OCI-LY1 (cell line): ENCODE measurements at regions not wholly inside any gene's neighbourhood (a gene's known extent, or its start where the extent isn't known, plus 50 kb on each side); places are given as distances from the start of the nearest gene placed in this dataset.

Experiments
- H2AFZ ChIP-seq: fragments of 200-600 bp; sonication (generic), shearing (Covaris generic); 2 replicates; pipeline ENCODE4 v1.6.0; 2014; ENCODE audit warnings: antibody characterized with exemption, mild to moderate bottlenecking, low read length
- H3F3A ChIP-seq: fragments of 200-600 bp; sonication (generic), shearing (Covaris generic); 2 replicates; pipeline ENCODE4 v1.6.0; 2014; ENCODE audit warnings: mild to moderate bottlenecking, antibody characterized with exemption, low read length, moderate library complexity; ENCODE audit not compliant: insufficient read depth
- H3K27ac ChIP-seq: fragments of 200-600 bp; sonication (generic); 2 replicates; pipeline ENCODE4 v1.5.1; 2014; ENCODE audit warnings: low read length, mixed run types, mild to moderate bottlenecking, low read depth; ENCODE audit not compliant: poor library complexity, severe bottlenecking
- H3K27me3 ChIP-seq: fragments of 200-600 bp; sonication (generic); 2 replicates; pipeline ENCODE4 v1.6.0; 2014; ENCODE audit warnings: antibody characterized with exemption, mild to moderate bottlenecking, low read length, moderate library complexity; ENCODE audit not compliant: insufficient read depth
- H3K36me3 ChIP-seq: fragments of 200-600 bp; sonication (generic); 2 replicates; pipeline ENCODE4 v1.6.1; 2014; ENCODE audit warnings: mild to moderate bottlenecking, antibody characterized with exemption, low read length, moderate library complexity, mixed read lengths; ENCODE audit not compliant: insufficient read depth
- H3K4me1 ChIP-seq: fragments of 200-600 bp; sonication (generic); 2 replicates; pipeline ENCODE4 v1.5.1; 2014; ENCODE audit warnings: mild to moderate bottlenecking, low read length, moderate library complexity; ENCODE audit not compliant: insufficient read depth, severe bottlenecking
- H3K4me2 ChIP-seq: fragments of 200-600 bp; sonication (generic), shearing (Covaris generic); 2 replicates; pipeline ENCODE4 v1.6.1; 2014; ENCODE audit warnings: low read length
- H3K4me3 ChIP-seq: fragments of 200-600 bp; sonication (generic); 2 replicates; pipeline ENCODE4 v1.5.1; 2014; ENCODE audit warnings: low read length, low read depth, mild to moderate bottlenecking, mixed read lengths; ENCODE audit not compliant: poor library complexity, severe bottlenecking
- H3K79me2 ChIP-seq: fragments of 200-600 bp; shearing (Covaris generic); 2 replicates; pipeline ENCODE4 v1.6.1; 2016; ENCODE audit warnings: mixed run types, low read length, mixed read lengths; ENCODE audit not compliant: insufficient read depth
- H3K9ac ChIP-seq: fragments of 200-600 bp; sonication (generic), shearing (Covaris generic); 2 replicates; pipeline ENCODE4 v1.6.1; 2014; ENCODE audit warnings: mild to moderate bottlenecking, low read length, mixed read lengths
- H3K9me2 ChIP-seq: fragments of 200-600 bp; sonication (generic), shearing (Covaris generic); 2 replicates; pipeline ENCODE4 v1.6.1; 2014; ENCODE audit warnings: low read depth, mild to moderate bottlenecking, low read length, mixed read lengths
- H3K9me3 ChIP-seq: fragments of 200-600 bp; shearing (Covaris generic); 2 replicates; pipeline ENCODE4 v1.6.1; 2014; ENCODE audit warnings: low read length, mixed read lengths
- H4K20me1 ChIP-seq: fragments of 200-600 bp; sonication (generic), shearing (Covaris generic); 2 replicates; pipeline ENCODE4 v1.6.0; 2016; ENCODE audit warnings: mild to moderate bottlenecking, low read length; ENCODE audit not compliant: insufficient read depth
- EZH2 ChIP-seq: fragments of 200-600 bp; sonication (generic), shearing (Covaris generic); IDR thresholded peaks from 2 replicates; pipeline ENCODE4 v1.8.0; 2017; ENCODE audit warnings: borderline replicate concordance, mixed run types, mild to moderate bottlenecking, antibody characterized with exemption, low read length, moderate library complexity, mixed read lengths
- TF ChIP-seq, protein P1 (sequence below): fragments of 200-600 bp; sonication (generic), shearing (Covaris generic); IDR thresholded peaks from 2 replicates; pipeline ENCODE4 v1.5.1; 2017; ENCODE audit warnings: mild to moderate bottlenecking, antibody characterized with exemption, low read length, moderate library complexity, mixed read lengths

DNA sequence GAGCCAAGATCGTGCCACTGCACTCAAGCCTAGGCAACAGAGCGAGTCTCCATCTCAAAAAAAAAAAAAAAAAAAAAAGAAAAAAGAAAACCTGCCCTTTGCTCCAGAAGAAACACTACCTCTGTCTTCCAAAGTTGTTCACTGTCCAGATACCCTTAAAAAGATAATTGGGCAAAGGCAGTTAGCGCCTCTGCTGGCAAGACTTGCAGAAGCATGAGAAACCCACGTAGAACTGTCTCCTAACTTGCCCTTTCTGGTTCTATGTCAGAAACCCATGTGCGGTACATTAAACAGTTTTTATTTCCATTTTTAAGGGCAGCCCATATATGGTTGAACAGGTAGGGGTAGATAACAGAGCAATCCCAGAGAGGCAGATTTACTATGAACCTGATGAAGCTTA lies 1026.4 kb downstream of the ROBO2 start:
- H3K9ac ChIP-seq, result no peak overlapping the region
- no peaks in the 10 kb centered on the region for H3K79me2 ChIP-seq
- no peaks in the 10 kb centered on the region for H3K9me3 ChIP-seq
- no peaks in the 10 kb centered on the region for H3K36me3 ChIP-seq
- no peaks in the 10 kb centered on the region for H3F3A ChIP-seq
- no peaks in the 10 kb centered on the region for H3K9me2 ChIP-seq
- no peaks in the 10 kb centered on the region for H3K4me1 ChIP-seq
- TF ChIP-seq, protein P1, sequence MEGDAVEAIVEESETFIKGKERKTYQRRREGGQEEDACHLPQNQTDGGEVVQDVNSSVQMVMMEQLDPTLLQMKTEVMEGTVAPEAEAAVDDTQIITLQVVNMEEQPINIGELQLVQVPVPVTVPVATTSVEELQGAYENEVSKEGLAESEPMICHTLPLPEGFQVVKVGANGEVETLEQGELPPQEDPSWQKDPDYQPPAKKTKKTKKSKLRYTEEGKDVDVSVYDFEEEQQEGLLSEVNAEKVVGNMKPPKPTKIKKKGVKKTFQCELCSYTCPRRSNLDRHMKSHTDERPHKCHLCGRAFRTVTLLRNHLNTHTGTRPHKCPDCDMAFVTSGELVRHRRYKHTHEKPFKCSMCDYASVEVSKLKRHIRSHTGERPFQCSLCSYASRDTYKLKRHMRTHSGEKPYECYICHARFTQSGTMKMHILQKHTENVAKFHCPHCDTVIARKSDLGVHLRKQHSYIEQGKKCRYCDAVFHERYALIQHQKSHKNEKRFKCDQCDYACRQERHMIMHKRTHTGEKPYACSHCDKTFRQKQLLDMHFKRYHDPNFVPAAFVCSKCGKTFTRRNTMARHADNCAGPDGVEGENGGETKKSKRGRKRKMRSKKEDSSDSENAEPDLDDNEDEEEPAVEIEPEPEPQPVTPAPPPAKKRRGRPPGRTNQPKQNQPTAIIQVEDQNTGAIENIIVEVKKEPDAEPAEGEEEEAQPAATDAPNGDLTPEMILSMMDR, result peak; percentile 61
- no peak for TF ChIP-seq EZH2
- H4K20me1 ChIP-seq, result no peaks in the 10 kb centered on the region
- no peak overlapping the region for H3K4me3 ChIP-seq
- no peak overlapping the region for H2AFZ ChIP-seq
- H3K4me2 ChIP-seq, result no peak overlapping the region
- H3K27me3 ChIP-seq, result no peaks in the 10 kb centered on the region
- H3K27ac ChIP-seq, result no peak overlapping the region

GRCh38 chr3:78070188-78070587 lies 1030.3 kb downstream of the ROBO2 start:
- Histone ChIP-seq H3K27ac (no peak overlapping the region), H3K4me2 (no peak overlapping the region), H3K79me2 (no peaks in the 10 kb centered on the region), H3K27me3 (no peaks in the 10 kb centered on the region), H3F3A (no peaks in the 10 kb centered on the region), H4K20me1 (no peaks in the 10 kb centered on the region), H3K9me2 (no peaks in the 10 kb centered on the region), H3K9ac (no peak overlapping the region), H3K9me3 (no peaks in the 10 kb centered on the region), H2AFZ (no peak overlapping the region), H3K4me1 (no peaks in the 10 kb centered on the region), H3K36me3 (no peaks in the 10 kb centered on the region), H3K4me3 (no peak overlapping the region)
- TF ChIP-seq EZH2, result no peak

GRCh38 chr3:78076379-78076778 lies 1036.5 kb downstream of the ROBO2 start:
- Histone ChIP-seq H3K27ac (no peak overlapping the region), H3K9me3 (no peaks in the 10 kb centered on the region), H2AFZ (no peak overlapping the region)

GRCh38 chr3:78077178-78077577 lies 1037.3 kb downstream of the ROBO2 start:
- no peaks in the 10 kb centered on the region for H3F3A ChIP-seq
- H3K9me3 ChIP-seq, result no peaks in the 10 kb centered on the region
- H3K27me3 ChIP-seq, result no peaks in the 10 kb centered on the region
- H3K36me3 ChIP-seq, result no peaks in the 10 kb centered on the region
- TF ChIP-seq EZH2, result no peak
- TF ChIP-seq, protein P1, result no peak
- no peaks in the 10 kb centered on the region for H4K20me1 ChIP-seq
- H3K4me1 ChIP-seq, result no peaks in the 10 kb centered on the region
- no peak overlapping the region for H3K27ac ChIP-seq
- no peak overlapping the region for H2AFZ ChIP-seq
- H3K4me2 ChIP-seq, result no peak overlapping the region
- H3K79me2 ChIP-seq, result no peaks in the 10 kb centered on the region
- no peaks in the 10 kb centered on the region for H3K9me2 ChIP-seq
- no peak overlapping the region for H3K4me3 ChIP-seq
- no peak overlapping the region for H3K9ac ChIP-seq

More at GRCh38 chr3:78076379-78076778, 1036.5 kb downstream of the ROBO2 start:
- Histone ChIP-seq H3F3A (no peaks in the 10 kb centered on the region), H3K4me3 (no peak overlapping the region), H3K36me3 (no peaks in the 10 kb centered on the region), H4K20me1 (no peaks in the 10 kb centered on the region), H3K4me2 (no peak overlapping the region), H3K27me3 (no peaks in the 10 kb centered on the region), H3K4me1 (no peaks in the 10 kb centered on the region), H3K79me2 (no peaks in the 10 kb centered on the region), H3K9ac (no peak overlapping the region), H3K9me2 (no peaks in the 10 kb centered on the region)
- no peak for TF ChIP-seq EZH2
- TF ChIP-seq, protein P1, result no peak
